ENCODE measurements at regions not wholly inside any gene's neighbourhood (a gene's known extent, or its start where the extent isn't known, plus 50 kb on each side); places are given as distances from the start of the nearest gene placed in this dataset.

DNA sequence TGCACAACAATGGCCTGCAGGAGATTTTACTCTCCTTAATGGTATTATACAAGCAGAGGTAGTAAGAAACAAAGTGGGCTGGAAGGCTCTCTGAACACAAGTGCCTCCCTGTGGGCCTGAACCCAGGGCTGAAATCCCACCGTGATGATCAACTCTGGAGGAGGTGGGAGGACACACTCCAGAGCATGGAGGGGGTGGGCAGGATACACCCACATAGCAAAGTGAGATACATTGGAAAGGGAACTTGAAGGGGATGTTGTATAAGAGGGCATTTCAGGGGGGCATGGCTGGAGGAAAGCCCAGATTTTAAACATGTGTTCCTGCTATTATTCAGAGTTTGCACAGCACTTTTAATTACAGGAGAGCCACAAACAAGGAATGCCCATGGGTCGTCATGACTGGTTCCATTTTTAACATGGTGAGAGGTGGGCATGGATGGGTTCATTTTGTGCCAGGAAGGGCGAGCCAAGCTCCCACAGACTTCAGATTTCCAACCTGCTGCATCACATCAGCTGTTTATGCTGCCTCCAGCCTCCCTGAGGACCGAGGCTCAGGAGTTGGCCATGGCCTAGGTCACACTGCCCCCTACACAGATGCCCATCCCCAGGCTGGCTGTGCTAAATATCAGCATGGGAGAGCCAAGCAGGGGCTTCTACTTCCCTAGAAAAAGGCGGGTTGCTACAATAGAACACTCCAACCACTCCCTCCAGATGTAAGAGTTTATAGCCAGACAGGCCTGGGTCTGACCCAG, 416.2 kb upstream of the ID2 start:
- WGBS, 2 donors, result 82 to 90% methylated on average over 5 of the region's 5 CpGs
- Histone ChIP-seq H3K4me3 (no peak overlapping the region), H3K9me3 (no peaks in the 10 kb centered on the region), H3K27ac (no peak overlapping the region), H3K4me1 (no peaks in the 10 kb centered on the region), H3K27me3 (no peaks in the 10 kb centered on the region), H3K36me3 (no peaks in the 10 kb centered on the region)
- no peak for DNase-seq
- TF ChIP-seq EP300 (IDR thresholded peaks at IDR 0.05) (no peak), POLR2A (IDR thresholded peaks at IDR 0.05) (no peak), POLR2AphosphoS5 (IDR thresholded peaks at IDR 0.05) (no peak)
- TF ChIP-seq, protein P1, sequence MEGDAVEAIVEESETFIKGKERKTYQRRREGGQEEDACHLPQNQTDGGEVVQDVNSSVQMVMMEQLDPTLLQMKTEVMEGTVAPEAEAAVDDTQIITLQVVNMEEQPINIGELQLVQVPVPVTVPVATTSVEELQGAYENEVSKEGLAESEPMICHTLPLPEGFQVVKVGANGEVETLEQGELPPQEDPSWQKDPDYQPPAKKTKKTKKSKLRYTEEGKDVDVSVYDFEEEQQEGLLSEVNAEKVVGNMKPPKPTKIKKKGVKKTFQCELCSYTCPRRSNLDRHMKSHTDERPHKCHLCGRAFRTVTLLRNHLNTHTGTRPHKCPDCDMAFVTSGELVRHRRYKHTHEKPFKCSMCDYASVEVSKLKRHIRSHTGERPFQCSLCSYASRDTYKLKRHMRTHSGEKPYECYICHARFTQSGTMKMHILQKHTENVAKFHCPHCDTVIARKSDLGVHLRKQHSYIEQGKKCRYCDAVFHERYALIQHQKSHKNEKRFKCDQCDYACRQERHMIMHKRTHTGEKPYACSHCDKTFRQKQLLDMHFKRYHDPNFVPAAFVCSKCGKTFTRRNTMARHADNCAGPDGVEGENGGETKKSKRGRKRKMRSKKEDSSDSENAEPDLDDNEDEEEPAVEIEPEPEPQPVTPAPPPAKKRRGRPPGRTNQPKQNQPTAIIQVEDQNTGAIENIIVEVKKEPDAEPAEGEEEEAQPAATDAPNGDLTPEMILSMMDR (IDR thresholded peaks at IDR 0.05), result no peak
- intact Hi-C loops (cut with DNase I), result no loop called here

DNA sequence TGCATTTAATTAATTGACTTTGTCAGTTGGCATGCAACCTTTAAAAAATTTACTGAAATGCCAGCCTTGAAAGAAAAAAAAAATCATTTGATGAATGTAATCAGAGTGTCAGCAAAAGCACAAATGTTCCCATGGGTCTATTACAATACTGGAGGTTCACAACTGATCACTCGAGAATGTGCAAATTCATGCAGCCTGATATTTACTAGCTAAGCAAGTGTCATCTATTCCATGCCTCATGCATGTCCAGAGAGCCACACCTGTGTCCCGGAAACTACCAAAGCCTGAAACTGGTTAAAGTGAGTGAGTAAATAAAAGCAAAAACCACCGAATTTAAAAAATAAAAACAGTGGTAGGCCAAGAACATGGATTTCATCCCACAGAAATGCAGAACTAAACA, 415.3 kb upstream of the ID2 start:
- H3K4me3 ChIP-seq, result no peak overlapping the region
- no peaks in the 10 kb centered on the region for H3K9me3 ChIP-seq
- TF ChIP-seq POLR2A (IDR thresholded peaks at IDR 0.05), result no peak
- TF ChIP-seq POLR2AphosphoS5 (IDR thresholded peaks at IDR 0.05), result no peak
- no peak for TF ChIP-seq EP300 (IDR thresholded peaks at IDR 0.05)
- TF ChIP-seq, protein P1 (IDR thresholded peaks at IDR 0.05), result no peak
- no peaks in the 10 kb centered on the region for H3K36me3 ChIP-seq
- no peak for DNase-seq
- H3K27me3 ChIP-seq, result no peaks in the 10 kb centered on the region
- H3K27ac ChIP-seq, result no peak overlapping the region
- intact Hi-C loops (cut with DNase I), result no loop called here
- WGBS, 2 donors, result 88 to 91% methylated on average over 3 of the region's 3 CpGs
- no peaks in the 10 kb centered on the region for H3K4me1 ChIP-seq

DNA sequence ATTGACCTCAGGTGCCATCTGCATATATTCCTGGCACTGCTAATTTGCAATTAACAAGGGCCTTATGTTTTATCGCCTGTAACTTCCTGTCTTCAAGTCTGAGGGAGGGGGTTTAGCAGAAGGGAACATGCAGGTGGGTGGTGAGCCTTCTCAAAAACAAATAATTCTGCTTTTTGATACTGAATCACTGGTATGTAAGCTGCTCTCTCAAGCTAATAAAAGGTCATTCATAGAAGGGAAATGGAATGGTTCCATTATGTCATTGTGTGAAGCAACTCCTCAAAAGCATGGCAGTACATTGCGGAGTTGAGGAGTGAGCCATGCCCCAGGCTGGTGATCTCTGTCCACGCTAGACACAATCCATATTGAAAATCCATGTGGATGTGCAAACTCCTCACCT, 414.8 kb upstream of the ID2 start:
- no peak for DNase-seq
- TF ChIP-seq POLR2AphosphoS5 (IDR thresholded peaks at IDR 0.05) (no peak), POLR2A (IDR thresholded peaks at IDR 0.05) (no peak), EP300 (IDR thresholded peaks at IDR 0.05) (no peak)
- TF ChIP-seq, protein P1 (IDR thresholded peaks at IDR 0.05), result no peak
- no peak overlapping the region for H3K4me3 ChIP-seq
- H3K9me3 ChIP-seq, result no peaks in the 10 kb centered on the region
- H3K4me1 ChIP-seq, result no peaks in the 10 kb centered on the region
- H3K36me3 ChIP-seq, result no peaks in the 10 kb centered on the region
- WGBS, 2 donors, result 88 to 97% methylated on average over 3 of the region's 3 CpGs
- no peaks in the 10 kb centered on the region for H3K27me3 ChIP-seq
- H3K27ac ChIP-seq, result no peak overlapping the region
- intact Hi-C loops (cut with DNase I), result no loop called here

DNA sequence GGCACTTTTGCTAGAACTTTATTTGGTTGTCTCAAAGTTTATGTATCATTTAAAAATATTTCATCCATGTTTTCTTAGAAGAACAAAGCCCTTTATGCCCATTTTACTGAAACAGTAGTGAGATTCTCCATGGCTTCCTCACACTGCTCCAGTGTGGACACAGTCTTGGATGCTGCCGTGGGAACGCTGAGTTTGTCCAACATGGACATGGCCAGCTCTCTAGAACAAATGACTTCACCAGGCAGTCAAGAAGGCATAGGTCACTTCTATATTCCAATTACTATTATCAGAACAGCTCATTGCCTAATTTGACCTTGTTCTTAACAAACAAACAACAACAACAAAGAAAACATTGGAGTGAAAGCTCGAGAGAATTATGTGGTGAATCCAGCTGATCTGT, 414.1 kb upstream of the ID2 start:
- Histone ChIP-seq H3K4me3 (no peak overlapping the region), H3K9me3 (no peaks in the 10 kb centered on the region), H3K27ac (no peak overlapping the region), H3K27me3 (no peaks in the 10 kb centered on the region), H3K36me3 (no peaks in the 10 kb centered on the region), H3K4me1 (no peaks in the 10 kb centered on the region)
- TF ChIP-seq, protein P1 (IDR thresholded peaks at IDR 0.05), result no peak
- TF ChIP-seq EP300 (IDR thresholded peaks at IDR 0.05) (no peak), POLR2AphosphoS5 (IDR thresholded peaks at IDR 0.05) (no peak), POLR2A (IDR thresholded peaks at IDR 0.05) (no peak)
- 94 to 95% methylated on average over 3 of the region's 3 CpGs for WGBS, 2 donors
- DNase-seq, result no peak
- intact Hi-C loops (cut with DNase I), result no loop called here
